ENCODE measurements at regions not wholly inside any gene's neighbourhood (a gene's known extent, or its start where the extent isn't known, plus 50 kb on each side); places are given as distances from the start of the nearest gene placed in this dataset.

- TF ChIP-seq NANOG (IDR thresholded peaks at IDR 0.05; ENCODE audit: borderline replicate concordance): peak; percentile 99
- no peak for TF ChIP-seq STAT1 (IDR thresholded peaks at IDR 0.05; ENCODE audit: unreplicated experiment)
- peak; percentile 67; the same call in 1 of the 2 replicates for TF ChIP-seq ZNF114 (CRISPR knock-in tag; IDR thresholded peaks at IDR 0.05)
These were observed 863.5 kb downstream of the KCNJ2 start (continued) for GRCh38 chr17:71032746-71033273.

- no peak overlapping the region for H3K27ac Mint-ChIP-seq
- Histone ChIP-seq H3K4me3 (peak overlapping the region; percentile 13), H3F3A (replicated peaks; ENCODE audit: low read depth) (no peaks in the 10 kb centered on the region), H3K27me3 (ENCODE audit: insufficient read depth) (peaks cover 84% of the 10 kb centered on the region), H3K4me2 (peak overlapping the region; percentile 43), H2AFZ (no peak overlapping the region), H3K36me3 (ENCODE audit: insufficient read depth) (no peaks in the 10 kb centered on the region), H3K9me2 (ENCODE audit: insufficient read depth) (no peaks in the 10 kb centered on the region), H3K4me1 (ENCODE audit: insufficient read depth) (peaks cover 12% of the 10 kb centered on the region), H3K79me2 (replicated peaks; ENCODE audit: insufficient read depth) (no peaks in the 10 kb centered on the region), H3K27ac (ENCODE audit: low read depth) (no peak overlapping the region), H4K20me1 (replicated peaks; ENCODE audit: insufficient read depth) (0 out of 2 replicates have a peak, but pooled peaks cover 3% of the 10 kb centered on the region)
- peaks cover 28% of the 10 kb centered on the region for H3K27me3 Mint-ChIP-seq (ENCODE audit: insufficient read depth, low read depth, poor library complexity)
- peak overlapping the region; percentile 48; the same call in 2 of the 3 replicates for H3K4me3 Mint-ChIP-seq
- peaks cover 11% of the 10 kb centered on the region; the same call in 2 of the 3 replicates for H3K9me3 Mint-ChIP-seq
- ATAC-seq (peak; percentile 76), DNase-seq (ENCODE audit: low spot score) (peak; percentile 67)
- H3K36me3 Mint-ChIP-seq (ENCODE audit: low read depth): no peaks in the 10 kb centered on the region; the same call in 2 of the 3 replicates
- peaks cover 16% of the 10 kb centered on the region; the same call in 2 of the 3 replicates for H3K4me1 Mint-ChIP-seq
- TF ChIP-seq STAT1 (IDR thresholded peaks at IDR 0.05; ENCODE audit: unreplicated experiment) (no peak), ZNF331 (CRISPR knock-in tag; IDR thresholded peaks at IDR 0.05; ENCODE audit: low read depth) (no peak), EZH2phosphoT487 (IDR thresholded peaks at IDR 0.05; ENCODE audit: unreplicated experiment) (no peak), POLR2AphosphoS5 (IDR thresholded peaks at IDR 0.05; ENCODE audit: low read depth) (no peak), REST (IDR thresholded peaks at IDR 0.05; ENCODE audit: unreplicated experiment) (no peak), ZNF114 (CRISPR knock-in tag; IDR thresholded peaks at IDR 0.05) (no peak), NANOG (IDR thresholded peaks at IDR 0.05; ENCODE audit: borderline replicate concordance) (no peak), EZH2 (IDR thresholded peaks at IDR 0.05; ENCODE audit: low read depth, unreplicated experiment) (no peak), JUNB (IDR thresholded peaks at IDR 0.05; ENCODE audit: unreplicated experiment) (no peak)
- TF ChIP-seq, protein P1, sequence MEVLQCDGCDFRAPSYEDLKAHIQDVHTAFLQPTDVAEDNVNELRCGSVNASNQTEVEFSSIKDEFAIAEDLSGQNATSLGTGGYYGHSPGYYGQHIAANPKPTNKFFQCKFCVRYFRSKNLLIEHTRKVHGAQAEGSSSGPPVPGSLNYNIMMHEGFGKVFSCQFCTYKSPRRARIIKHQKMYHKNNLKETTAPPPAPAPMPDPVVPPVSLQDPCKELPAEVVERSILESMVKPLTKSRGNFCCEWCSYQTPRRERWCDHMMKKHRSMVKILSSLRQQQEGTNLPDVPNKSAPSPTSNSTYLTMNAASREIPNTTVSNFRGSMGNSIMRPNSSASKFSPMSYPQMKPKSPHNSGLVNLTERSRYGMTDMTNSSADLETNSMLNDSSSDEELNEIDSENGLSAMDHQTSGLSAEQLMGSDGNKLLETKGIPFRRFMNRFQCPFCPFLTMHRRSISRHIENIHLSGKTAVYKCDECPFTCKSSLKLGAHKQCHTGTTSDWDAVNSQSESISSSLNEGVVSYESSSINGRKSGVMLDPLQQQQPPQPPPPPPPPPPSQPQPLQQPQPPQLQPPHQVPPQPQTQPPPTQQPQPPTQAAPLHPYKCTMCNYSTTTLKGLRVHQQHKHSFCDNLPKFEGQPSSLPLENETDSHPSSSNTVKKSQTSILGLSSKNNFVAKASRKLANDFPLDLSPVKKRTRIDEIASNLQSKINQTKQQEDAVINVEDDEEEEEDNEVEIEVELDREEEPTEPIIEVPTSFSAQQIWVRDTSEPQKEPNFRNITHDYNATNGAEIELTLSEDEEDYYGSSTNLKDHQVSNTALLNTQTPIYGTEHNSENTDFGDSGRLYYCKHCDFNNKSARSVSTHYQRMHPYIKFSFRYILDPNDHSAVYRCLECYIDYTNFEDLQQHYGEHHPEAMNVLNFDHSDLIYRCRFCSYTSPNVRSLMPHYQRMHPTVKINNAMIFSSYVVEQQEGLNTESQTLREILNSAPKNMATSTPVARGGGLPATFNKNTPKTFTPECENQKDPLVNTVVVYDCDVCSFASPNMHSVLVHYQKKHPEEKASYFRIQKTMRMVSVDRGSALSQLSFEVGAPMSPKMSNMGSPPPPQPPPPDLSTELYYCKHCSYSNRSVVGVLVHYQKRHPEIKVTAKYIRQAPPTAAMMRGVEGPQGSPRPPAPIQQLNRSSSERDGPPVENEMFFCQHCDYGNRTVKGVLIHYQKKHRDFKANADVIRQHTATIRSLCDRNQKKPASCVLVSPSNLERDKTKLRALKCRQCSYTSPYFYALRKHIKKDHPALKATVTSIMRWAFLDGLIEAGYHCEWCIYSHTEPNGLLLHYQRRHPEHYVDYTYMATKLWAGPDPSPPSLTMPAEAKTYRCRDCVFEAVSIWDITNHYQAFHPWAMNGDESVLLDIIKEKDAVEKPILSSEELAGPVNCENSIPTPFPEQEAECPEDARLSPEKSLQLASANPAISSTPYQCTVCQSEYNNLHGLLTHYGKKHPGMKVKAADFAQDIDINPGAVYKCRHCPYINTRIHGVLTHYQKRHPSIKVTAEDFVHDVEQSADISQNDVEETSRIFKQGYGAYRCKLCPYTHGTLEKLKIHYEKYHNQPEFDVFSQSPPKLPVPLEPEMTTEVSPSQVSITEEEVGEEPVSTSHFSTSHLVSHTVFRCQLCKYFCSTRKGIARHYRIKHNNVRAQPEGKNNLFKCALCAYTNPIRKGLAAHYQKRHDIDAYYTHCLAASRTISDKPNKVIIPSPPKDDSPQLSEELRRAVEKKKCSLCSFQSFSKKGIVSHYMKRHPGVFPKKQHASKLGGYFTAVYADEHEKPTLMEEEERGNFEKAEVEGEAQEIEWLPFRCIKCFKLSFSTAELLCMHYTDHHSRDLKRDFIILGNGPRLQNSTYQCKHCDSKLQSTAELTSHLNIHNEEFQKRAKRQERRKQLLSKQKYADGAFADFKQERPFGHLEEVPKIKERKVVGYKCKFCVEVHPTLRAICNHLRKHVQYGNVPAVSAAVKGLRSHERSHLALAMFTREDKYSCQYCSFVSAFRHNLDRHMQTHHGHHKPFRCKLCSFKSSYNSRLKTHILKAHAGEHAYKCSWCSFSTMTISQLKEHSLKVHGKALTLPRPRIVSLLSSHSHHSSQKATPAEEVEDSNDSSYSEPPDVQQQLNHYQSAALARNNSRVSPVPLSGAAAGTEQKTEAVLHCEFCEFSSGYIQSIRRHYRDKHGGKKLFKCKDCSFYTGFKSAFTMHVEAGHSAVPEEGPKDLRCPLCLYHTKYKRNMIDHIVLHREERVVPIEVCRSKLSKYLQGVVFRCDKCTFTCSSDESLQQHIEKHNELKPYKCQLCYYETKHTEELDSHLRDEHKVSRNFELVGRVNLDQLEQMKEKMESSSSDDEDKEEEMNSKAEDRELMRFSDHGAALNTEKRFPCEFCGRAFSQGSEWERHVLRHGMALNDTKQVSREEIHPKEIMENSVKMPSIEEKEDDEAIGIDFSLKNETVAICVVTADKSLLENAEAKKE (CRISPR knock-in tag; IDR thresholded peaks at IDR 0.05): no peak; the same call in 1 of the 2 replicates
- TF ChIP-seq, protein P2, sequence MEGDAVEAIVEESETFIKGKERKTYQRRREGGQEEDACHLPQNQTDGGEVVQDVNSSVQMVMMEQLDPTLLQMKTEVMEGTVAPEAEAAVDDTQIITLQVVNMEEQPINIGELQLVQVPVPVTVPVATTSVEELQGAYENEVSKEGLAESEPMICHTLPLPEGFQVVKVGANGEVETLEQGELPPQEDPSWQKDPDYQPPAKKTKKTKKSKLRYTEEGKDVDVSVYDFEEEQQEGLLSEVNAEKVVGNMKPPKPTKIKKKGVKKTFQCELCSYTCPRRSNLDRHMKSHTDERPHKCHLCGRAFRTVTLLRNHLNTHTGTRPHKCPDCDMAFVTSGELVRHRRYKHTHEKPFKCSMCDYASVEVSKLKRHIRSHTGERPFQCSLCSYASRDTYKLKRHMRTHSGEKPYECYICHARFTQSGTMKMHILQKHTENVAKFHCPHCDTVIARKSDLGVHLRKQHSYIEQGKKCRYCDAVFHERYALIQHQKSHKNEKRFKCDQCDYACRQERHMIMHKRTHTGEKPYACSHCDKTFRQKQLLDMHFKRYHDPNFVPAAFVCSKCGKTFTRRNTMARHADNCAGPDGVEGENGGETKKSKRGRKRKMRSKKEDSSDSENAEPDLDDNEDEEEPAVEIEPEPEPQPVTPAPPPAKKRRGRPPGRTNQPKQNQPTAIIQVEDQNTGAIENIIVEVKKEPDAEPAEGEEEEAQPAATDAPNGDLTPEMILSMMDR (conservative IDR thresholded peaks at IDR 0.05; ENCODE audit: low read depth in 2 of 2): no peak
- TF ChIP-seq, protein P3, sequence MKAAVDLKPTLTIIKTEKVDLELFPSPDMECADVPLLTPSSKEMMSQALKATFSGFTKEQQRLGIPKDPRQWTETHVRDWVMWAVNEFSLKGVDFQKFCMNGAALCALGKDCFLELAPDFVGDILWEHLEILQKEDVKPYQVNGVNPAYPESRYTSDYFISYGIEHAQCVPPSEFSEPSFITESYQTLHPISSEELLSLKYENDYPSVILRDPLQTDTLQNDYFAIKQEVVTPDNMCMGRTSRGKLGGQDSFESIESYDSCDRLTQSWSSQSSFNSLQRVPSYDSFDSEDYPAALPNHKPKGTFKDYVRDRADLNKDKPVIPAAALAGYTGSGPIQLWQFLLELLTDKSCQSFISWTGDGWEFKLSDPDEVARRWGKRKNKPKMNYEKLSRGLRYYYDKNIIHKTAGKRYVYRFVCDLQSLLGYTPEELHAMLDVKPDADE (IDR thresholded peaks at IDR 0.05): no peak
These were observed 864.0 kb downstream of the KCNJ2 start for GRCh38 chr17:71033336-71033735.

Measured in GM23338 (cell line).